Smooth muscle cell (in vitro differentiated cells): ENCODE measurements at regions not wholly inside any gene's neighbourhood (a gene's known extent, or its start where the extent isn't known, plus 50 kb on each side); places are given as distances from the start of the nearest gene placed in this dataset.

ENCODE experiments used
- DNase-seq: peaks from one replicate; lab custom pipeline; 2025; ENCODE audit not compliant: unreplicated experiment; lab: John Stamatoyannopoulos, UW
- H2AFZ ChIP-seq: fragments of 200-600 bp; sonication (generic); 2 replicates; pipeline ENCODE4 v1.6.0; 2016; ENCODE audit warnings: antibody characterized with exemption, low read depth, mild to moderate bottlenecking
- H3F3A ChIP-seq: fragments of 200-600 bp; sonication (generic); 2 replicates; pipeline ENCODE4 v1.6.0; 2017; ENCODE audit warnings: antibody characterized with exemption, low read depth
- H3K27ac ChIP-seq: fragments of 200-600 bp; sonication (generic); 2 replicates; pipeline ENCODE4 v1.5.1; 2016; ENCODE audit warnings: low read depth, mild to moderate bottlenecking
- H3K27me3 ChIP-seq: fragments of 200-600 bp; sonication (generic); 2 replicates; pipeline ENCODE4 v1.6.1; 2016; ENCODE audit warnings: low read depth, mild to moderate bottlenecking
- H3K36me3 ChIP-seq: fragments of 200-600 bp; sonication (generic); 2 replicates; pipeline ENCODE4 v1.5.1; 2016; ENCODE audit warnings: low read depth
- H3K4me1 ChIP-seq: fragments of 200-600 bp; sonication (generic); 2 replicates; pipeline ENCODE4 v1.5.1; 2016; ENCODE audit warnings: low read depth
- H3K4me2 ChIP-seq: fragments of 200-600 bp; sonication (generic); 2 replicates; pipeline ENCODE4 v1.6.0; 2016; ENCODE audit warnings: mild to moderate bottlenecking
- H3K4me3 ChIP-seq: fragments of 200-600 bp; sonication (generic); 2 replicates; pipeline ENCODE4 v1.5.1; 2016; ENCODE audit warnings: mild to moderate bottlenecking
- H3K79me2 ChIP-seq: fragments of 200-600 bp; sonication (generic); 2 replicates; pipeline ENCODE4 v1.6.0; 2016; ENCODE audit warnings: low read depth, mild to moderate bottlenecking
- H3K9ac ChIP-seq: fragments of 200-600 bp; sonication (generic); 2 replicates; pipeline ENCODE4 v1.6.0; 2016; ENCODE audit warnings: low read depth
- H3K9me3 ChIP-seq: fragments of 200-600 bp; sonication (generic); replicated peaks from 2 replicates; pipeline ENCODE4 v1.5.1; 2016; ENCODE audit warnings: low read depth
- H4K20me1 ChIP-seq: fragments of 200-600 bp; sonication (generic); 2 replicates; pipeline ENCODE4 v1.6.0; 2016; ENCODE audit warnings: low read depth
- CTCF ChIP-seq: fragments of 200-600 bp; sonication (generic); IDR thresholded peaks from 2 replicates; pipeline ENCODE4 v1.5.1; 2017; ENCODE audit warnings: borderline replicate concordance, mild to moderate bottlenecking, antibody characterized with exemption; ENCODE audit not compliant: insufficient read depth, poor library complexity, severe bottlenecking
- whole genome bisulfite sequencing: methylation state at CpG from one replicate; pipeline ENCODE4 v1.1.7; 2016; ENCODE audit warnings: low lambda C conversion rate; 5-methylcytosine and 5-hydroxymethylcytosine counted together

- DNase-seq = no peak
- Histone ChIP-seq H3F3A (peaks cover 4% of the 10 kb centered on the region), H3K9ac (no peak overlapping the region), H4K20me1 (no peaks in the 10 kb centered on the region), H3K27ac (no peak overlapping the region), H3K4me3 (no peak overlapping the region), H3K4me2 (no peak overlapping the region), H2AFZ (no peak overlapping the region), H3K36me3 (no peaks in the 10 kb centered on the region), H3K79me2 (no peaks in the 10 kb centered on the region), H3K9me3 (no peaks in the 10 kb centered on the region), H3K27me3 (no peaks in the 10 kb centered on the region), H3K4me1 (no peaks in the 10 kb centered on the region)
- 40% methylated on average over 3 of the region's 3 CpGs for WGBS
- no peak for TF ChIP-seq CTCF
Measured at GRCh38 chr1:170219163-170219562, 73.4 kb downstream of the NTMT2 start.

GRCh38 chr1:170221031-170221430, 75.3 kb downstream of the NTMT2 start:
- H4K20me1 ChIP-seq = no peaks in the 10 kb centered on the region
- H3K36me3 ChIP-seq = no peaks in the 10 kb centered on the region
- H3K27me3 ChIP-seq = no peaks in the 10 kb centered on the region
- no peak for DNase-seq
- peaks cover 4% of the 10 kb centered on the region for H3F3A ChIP-seq
- no peak overlapping the region for H3K27ac ChIP-seq
- H3K79me2 ChIP-seq = no peaks in the 10 kb centered on the region
- TF ChIP-seq CTCF = no peak
- H3K9ac ChIP-seq = no peak overlapping the region
- H3K4me3 ChIP-seq = no peak overlapping the region
- no peaks in the 10 kb centered on the region for H3K4me1 ChIP-seq
- H3K9me3 ChIP-seq = no peaks in the 10 kb centered on the region
- 22% methylated on average over 2 of the region's 2 CpGs for WGBS
- H3K4me2 ChIP-seq = no peak overlapping the region
- H2AFZ ChIP-seq = no peak overlapping the region

GRCh38 chr1:170221495-170221894, 75.7 kb downstream of the NTMT2 start:
- DNase-seq = no peak
- no peak overlapping the region for H3K27ac ChIP-seq
- peaks cover 4% of the 10 kb centered on the region for H3F3A ChIP-seq
- no peak for TF ChIP-seq CTCF
- no peaks in the 10 kb centered on the region for H3K9me3 ChIP-seq
- H3K36me3 ChIP-seq = no peaks in the 10 kb centered on the region
- H3K79me2 ChIP-seq = no peaks in the 10 kb centered on the region
- H3K4me3 ChIP-seq = no peak overlapping the region
- H2AFZ ChIP-seq = no peak overlapping the region
- WGBS = 89% methylated on average over 2 of the region's 2 CpGs
- H3K27me3 ChIP-seq = no peaks in the 10 kb centered on the region
- no peaks in the 10 kb centered on the region for H4K20me1 ChIP-seq
- no peaks in the 10 kb centered on the region for H3K4me1 ChIP-seq
- no peak overlapping the region for H3K4me2 ChIP-seq
- H3K9ac ChIP-seq = no peak overlapping the region

GRCh38 chr1:170224469-170224868, 78.7 kb downstream of the NTMT2 start:
- H3K9ac ChIP-seq = no peak overlapping the region
- H3K27ac ChIP-seq = no peak overlapping the region
- no peak for TF ChIP-seq CTCF
- no peaks in the 10 kb centered on the region for H4K20me1 ChIP-seq
- no peak overlapping the region for H3K4me2 ChIP-seq
- H3K4me3 ChIP-seq = no peak overlapping the region
- no peak overlapping the region for H2AFZ ChIP-seq
- no peaks in the 10 kb centered on the region for H3K27me3 ChIP-seq
- H3K4me1 ChIP-seq = no peaks in the 10 kb centered on the region
- no peaks in the 10 kb centered on the region for H3K36me3 ChIP-seq
- no peaks in the 10 kb centered on the region for H3K9me3 ChIP-seq
- no peaks in the 10 kb centered on the region for H3F3A ChIP-seq
- DNase-seq = no peak
- H3K79me2 ChIP-seq = no peaks in the 10 kb centered on the region
- WGBS = 79% methylated on average over 3 of the region's 3 CpGs
